NCI-H2107 (cell line): ENCODE measurements at regions not wholly inside any gene's neighbourhood (a gene's known extent, or its start where the extent isn't known, plus 50 kb on each side); places are given as distances from the start of the nearest gene placed in this dataset.

Source experiments
- DNase-seq: peaks from one replicate; lab custom pipeline; 2025; lab: John Stamatoyannopoulos, UW

DNA sequence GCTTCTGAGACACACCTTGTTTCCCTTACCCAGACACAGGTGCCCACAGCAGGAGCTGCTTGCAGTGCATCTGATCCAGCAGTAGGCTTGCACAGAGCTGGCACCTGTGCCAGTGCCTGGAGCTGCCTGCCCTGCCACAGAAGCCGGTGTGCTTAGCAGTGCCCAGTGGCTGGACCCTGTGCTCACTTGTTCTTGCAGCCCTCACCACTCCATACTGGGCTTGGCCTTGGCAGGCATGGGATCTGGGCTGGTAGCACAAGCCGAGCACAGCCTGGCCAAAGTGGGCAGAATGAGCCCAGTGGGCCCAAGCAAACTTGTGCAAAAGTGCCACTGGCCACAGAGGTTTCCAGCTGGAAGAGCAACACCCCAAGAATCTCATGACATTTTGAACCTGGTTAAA, 1950.4 kb downstream of the SUCLG1 start:
- no peak for DNase-seq

GRCh38 chr2:82507657-82508056, 1951.4 kb downstream of the SUCLG1 start:
- DNase-seq, result no peak

- no peak for DNase-seq
These were observed 1957.9 kb downstream of the SUCLG1 start for GRCh38 chr2:82501217-82501616.

GRCh38 chr2:82498777-82499443, 1960.2 kb downstream of the SUCLG1 start:
- DNase-seq, result no peak

- no peak for DNase-seq
These were observed 1964.3 kb downstream of the SUCLG1 start for GRCh38 chr2:82494739-82495138.

- DNase-seq, result no peak
These were observed 1967.5 kb downstream of the SUCLG1 start for GRCh38 chr2:82491591-82491990.

- no peak for DNase-seq
These were observed 1971.7 kb downstream of the SUCLG1 start for GRCh38 chr2:82487354-82487753.

DNA sequence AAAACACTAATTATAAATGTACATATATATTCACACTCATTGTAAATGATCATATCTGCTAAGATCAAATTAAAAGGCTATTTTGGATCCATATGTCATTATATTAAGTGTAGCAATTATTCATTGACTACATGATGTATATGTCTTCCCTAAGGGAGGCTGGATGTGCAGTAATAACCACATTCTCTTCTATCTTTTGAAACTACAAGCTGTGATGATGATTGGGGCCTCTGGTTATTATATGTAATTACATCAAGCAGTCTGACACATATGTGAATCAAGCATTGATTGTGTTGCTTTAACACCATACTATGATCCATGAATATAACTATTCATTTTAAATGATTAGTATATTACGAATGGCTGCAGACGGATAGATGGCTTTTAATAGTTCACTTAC, 1973.4 kb downstream of the SUCLG1 start:
- DNase-seq, result no peak

GRCh38 chr2:82481207-82481606, 1977.9 kb downstream of the SUCLG1 start:
- no peak for DNase-seq

DNA sequence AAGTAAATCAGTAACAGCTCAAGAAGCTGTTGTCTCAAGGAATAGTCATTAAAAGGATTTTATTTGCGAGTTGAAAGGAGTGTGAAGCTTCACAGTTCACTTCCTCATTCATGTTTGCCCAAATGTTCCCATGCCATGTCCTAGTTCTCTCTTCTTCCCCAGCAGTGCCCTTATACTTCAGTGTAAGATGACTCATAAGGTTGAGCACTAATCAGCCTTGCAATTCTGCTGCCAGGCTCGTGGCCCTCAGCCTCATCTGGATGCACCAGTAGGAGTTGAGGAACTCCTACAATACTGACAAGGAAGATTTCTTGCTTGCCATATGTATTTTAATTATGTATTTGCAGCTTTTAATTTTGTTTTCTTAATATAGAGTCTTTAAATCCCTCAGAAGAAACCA, 1980.4 kb downstream of the SUCLG1 start:
- no peak for DNase-seq

GRCh38 chr2:82476094-82476493, 1983.0 kb downstream of the SUCLG1 start:
- no peak for DNase-seq

DNA sequence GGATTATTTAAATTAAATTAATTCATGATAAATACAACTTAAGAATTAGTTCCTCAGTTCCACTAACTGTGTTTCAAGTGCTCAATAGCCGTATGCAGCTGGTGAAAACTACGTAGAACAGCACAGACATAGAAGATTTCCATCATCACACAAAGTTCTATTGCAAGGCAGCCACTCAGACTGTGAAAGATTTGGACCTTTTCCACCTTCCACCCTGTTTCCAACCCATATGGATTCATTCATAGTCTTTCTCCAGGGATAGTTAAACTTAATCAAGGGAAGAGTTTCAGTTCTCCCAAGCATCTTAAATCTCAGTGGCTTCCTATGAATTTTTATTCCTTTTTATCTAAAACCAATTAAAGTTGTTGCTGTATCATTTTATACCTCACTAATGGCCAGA, 2030.8 kb downstream of the SUCLG1 start:
- no peak for DNase-seq

GRCh38 chr2:82412021-82412420, 2047.1 kb downstream of the SUCLG1 start:
- no peak for DNase-seq

- DNase-seq, result no peak
These were observed 2048.0 kb downstream of the SUCLG1 start for GRCh38 chr2:82411071-82411470.

- no peak for DNase-seq
These were observed 2063.5 kb downstream of the SUCLG1 start for GRCh38 chr2:82395531-82395930.

GRCh38 chr2:82391386-82391785, 2067.7 kb downstream of the SUCLG1 start:
- DNase-seq, result no peak

GRCh38 chr2:82355622-82356021, 2051.1 kb upstream of the LRRTM1 start:
- DNase-seq, result no peak

- DNase-seq, result no peak
These were observed 2041.4 kb upstream of the LRRTM1 start for GRCh38 chr2:82345910-82346309.

DNA sequence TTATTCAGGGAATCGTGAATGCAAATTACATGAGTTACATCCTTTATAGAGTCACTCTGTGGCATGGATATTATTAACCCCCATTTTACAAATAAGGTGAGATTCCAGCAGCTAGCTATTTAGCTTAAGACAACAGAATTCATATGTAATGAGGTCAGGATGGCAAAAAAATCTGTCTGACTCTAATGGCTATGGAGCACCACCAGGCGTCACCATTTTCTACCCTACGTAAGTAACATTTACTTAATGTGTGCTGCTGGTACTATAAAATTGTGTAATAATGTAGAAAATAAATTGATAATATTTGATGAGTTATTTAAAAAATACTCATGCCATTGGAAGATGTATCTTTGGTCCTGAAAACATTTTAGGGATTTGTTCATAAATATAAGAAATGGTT, 2040.1 kb upstream of the LRRTM1 start:
- DNase-seq, result no peak

- no peak for DNase-seq
These were observed 2037.8 kb upstream of the LRRTM1 start for GRCh38 chr2:82342356-82342755.

DNA sequence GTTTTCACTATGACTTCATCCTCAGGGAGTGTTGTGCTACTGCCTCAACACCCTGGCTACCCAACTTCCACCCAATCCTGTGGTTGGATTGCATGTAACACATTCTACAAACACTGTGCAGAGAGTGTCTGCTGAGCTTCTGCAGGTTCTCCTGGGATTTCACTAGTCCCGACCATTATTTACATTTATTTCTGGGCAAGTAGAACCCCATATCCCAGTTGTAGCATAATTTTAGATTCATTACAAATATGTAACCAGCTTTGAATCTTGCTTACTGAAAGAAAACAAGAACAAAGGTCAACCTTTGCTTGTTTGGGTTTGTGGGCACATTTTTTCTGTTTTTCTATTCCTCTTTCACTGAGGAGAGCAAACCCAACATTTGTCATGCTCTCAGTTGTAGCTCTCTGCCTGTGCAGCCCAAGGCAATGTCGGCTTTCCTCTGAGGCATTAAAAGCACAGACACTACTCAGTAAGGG, 2036.1 kb upstream of the LRRTM1 start:
- DNase-seq, result no peak

DNA sequence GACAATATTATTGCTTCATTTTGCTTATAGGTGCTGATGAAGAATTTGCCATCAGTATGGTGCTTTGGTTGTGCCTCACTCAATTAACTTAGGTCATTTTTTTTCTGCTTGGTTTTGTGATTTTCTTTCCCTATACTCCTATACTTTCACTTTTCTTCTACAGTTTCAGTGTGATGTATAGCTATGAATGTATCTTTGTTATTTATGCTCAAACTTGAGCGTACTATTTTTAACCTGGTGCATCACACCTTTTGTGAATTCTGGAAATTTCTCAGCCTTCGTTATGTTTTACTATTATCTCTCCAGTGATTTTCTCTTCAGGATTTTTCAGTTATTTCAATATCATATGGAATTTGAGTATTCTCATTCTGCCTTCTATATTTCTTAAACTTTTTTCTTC, 2035.3 kb upstream of the LRRTM1 start:
- no peak for DNase-seq

GRCh38 chr2:82333697-82334096, 2029.1 kb upstream of the LRRTM1 start:
- no peak for DNase-seq

- DNase-seq, result no peak
These were observed 2025.6 kb upstream of the LRRTM1 start for GRCh38 chr2:82330155-82330554.
